Upper lobe of left lung (tissue), 6 donors: ENCODE measurements at regions not wholly inside any gene's neighbourhood (a gene's known extent, or its start where the extent isn't known, plus 50 kb on each side); places are given as distances from the start of the nearest gene placed in this dataset.

ENCODE experiments used
- ATAC-seq, 2 donors: fragments of 200-7000 bp; cut with Tn5 transposase; one replicate each; pipeline ENCODE4 v1.9.1; 2022; ENCODE audit warnings: mild to moderate bottlenecking in 2 of 2, moderate library complexity in 2 of 2; ENCODE audit not compliant: low FRiP score in 2 of 2
- DNase-seq, 2 donors: peaks; one replicate each; pipeline ENCODE4 v3.0.0-alpha.2; 2019 to 2020
- H3K27ac ChIP-seq, 4 donors: fragments of 200-600 bp; sonication (generic); one replicate each; pipeline ENCODE4 v1.5.1; 2016 to 2019
- H3K27me3 ChIP-seq, 4 donors: fragments of 200-600 bp; sonication (generic); one replicate each; pipeline ENCODE4 v1.5.1; 2017 to 2019
- H3K36me3 ChIP-seq, 4 donors: fragments of 200-600 bp; sonication (generic); one replicate each; pipeline ENCODE4 v1.5.1; 2016 to 2019
- H3K4me1 ChIP-seq, 4 donors: fragments of 200-600 bp; sonication (generic); one replicate each; pipeline ENCODE4 v1.5.1; 2018 to 2019
- H3K4me3 ChIP-seq, 4 donors: fragments of 200-600 bp; sonication (generic); one replicate each; pipeline ENCODE4 v1.5.1; 2017 to 2019; ENCODE audit warnings: mild to moderate bottlenecking in 2 of 4, moderate library complexity in 1 of 4
- H3K9me3 ChIP-seq, 4 donors: fragments of 200-600 bp; sonication (generic); one replicate each; pipeline ENCODE4 v1.5.1; 2018 to 2019
- CTCF ChIP-seq, 6 experiments: fragments of 450-650 bp in 4 of 6; fragments of 200-600 bp in 2 of 6; sonication (generic) in 2 of 6; IDR thresholded peaks; one replicate each; pipeline ENCODE4 v1.5.1; 2016 to 2019; ENCODE audit warnings: antibody characterized with exemption in 6 of 6
- EP300 ChIP-seq, 4 donors: sonication (generic); formaldehyde crosslinking; IDR thresholded peaks; one replicate each; pipeline ENCODE4 v1.5.1; 2017; ENCODE audit warnings: antibody characterized with exemption in 4 of 4, control low read depth in 2 of 4
- POLR2A ChIP-seq, 4 donors: fragments of 450-650 bp; IDR thresholded peaks; one replicate each; pipeline ENCODE4 v1.5.1; 2016 to 2017; ENCODE audit warnings: antibody characterized with exemption in 4 of 4, mild to moderate bottlenecking in 2 of 4
- POLR2AphosphoS5 ChIP-seq, 2 donors: sonication (generic); formaldehyde crosslinking; IDR thresholded peaks; one replicate each; pipeline ENCODE4 v1.5.1; 2017; ENCODE audit warnings: antibody characterized with exemption in 2 of 2
- WGBS, 2 donors: methylation state at CpG; one replicate each; pipeline ENCODE4 v1.1.5; 2017 to 2018; 5-methylcytosine and 5-hydroxymethylcytosine counted together
- donor health status: DM: no; HTN: no; CAD: no; lungs with moderate emphysema.
- donor health status: DM: no; HTN: yes; CAD: no; lungs with severe emphysema.

GRCh38 chr11:70707821-70708220, 309.5 kb downstream of the CTTN start:
- Histone ChIP-seq H3K4me3 (no peak overlapping the region), H3K4me1 (peaks cover 8 to 13% (median 10%) of the 10 kb centered on the region in 4 donors), H3K9me3 (no peaks in the 10 kb centered on the region), H3K27me3 (no peaks in the 10 kb centered on the region), H3K27ac (no peak overlapping the region), H3K36me3 (no peaks in the 10 kb centered on the region)
- TF ChIP-seq POLR2AphosphoS5 (IDR thresholded peaks at IDR 0.05) (no peak), POLR2A (IDR thresholded peaks at IDR 0.05) (no peak), EP300 (IDR thresholded peaks at IDR 0.05) (no peak), CTCF (IDR thresholded peaks at IDR 0.05) (no peak)
- ATAC-seq = no peak
- 75 to 84% methylated on average over 1 to 6 of the region's 6 CpGs for WGBS, 2 donors
- DNase-seq = no peak

- WGBS, 2 donors = 95% methylated on average over 16 of the region's 16 CpGs
- peaks cover 9 to 15% (median 12%) of the 10 kb centered on the region in 4 donors for H3K4me1 ChIP-seq
- no peaks in the 10 kb centered on the region for H3K9me3 ChIP-seq
- H3K27me3 ChIP-seq = no peaks in the 10 kb centered on the region
- no peak overlapping the region for H3K27ac ChIP-seq
- H3K4me3 ChIP-seq = no peak overlapping the region
- H3K36me3 ChIP-seq = no peaks in the 10 kb centered on the region
- TF ChIP-seq POLR2A (IDR thresholded peaks at IDR 0.05) (no peak), CTCF (IDR thresholded peaks at IDR 0.05) (no peak), EP300 (IDR thresholded peaks at IDR 0.05) (no peak), POLR2AphosphoS5 (IDR thresholded peaks at IDR 0.05) (no peak)
- ATAC-seq (no peak), DNase-seq (no peak)
Observed at GRCh38 chr11:70709596-70709995, 311.3 kb downstream of the CTTN start.

- TF ChIP-seq POLR2AphosphoS5 (IDR thresholded peaks at IDR 0.05) (no peak), POLR2A (IDR thresholded peaks at IDR 0.05) (no peak), EP300 (IDR thresholded peaks at IDR 0.05) (no peak), CTCF (IDR thresholded peaks at IDR 0.05) (no peak)
- H3K27me3 ChIP-seq = no peaks in the 10 kb centered on the region
- ATAC-seq (no peak), DNase-seq (no peak)
- no peak overlapping the region for H3K4me3 ChIP-seq
- no peaks in the 10 kb centered on the region for H3K36me3 ChIP-seq
- H3K9me3 ChIP-seq = no peaks in the 10 kb centered on the region
- no peak overlapping the region for H3K27ac ChIP-seq
- WGBS, 2 donors = 89 to 96% methylated on average over 7 to 11 of the region's 11 CpGs
- H3K4me1 ChIP-seq = peaks cover 9 to 15% (median 12%) of the 10 kb centered on the region in 4 donors
Observed at GRCh38 chr11:70710192-70710591, 311.9 kb downstream of the CTTN start.

GRCh38 chr11:70710601-70711000, 312.3 kb downstream of the CTTN start:
- Histone ChIP-seq H3K36me3 (no peaks in the 10 kb centered on the region), H3K27ac (no peak overlapping the region), H3K9me3 (no peaks in the 10 kb centered on the region), H3K4me3 (no peak overlapping the region), H3K27me3 (no peaks in the 10 kb centered on the region), H3K4me1 (peaks cover 9 to 15% (median 12%) of the 10 kb centered on the region in 4 donors)
- ATAC-seq (no peak), DNase-seq (no peak)
- TF ChIP-seq POLR2AphosphoS5 (IDR thresholded peaks at IDR 0.05) (no peak), EP300 (IDR thresholded peaks at IDR 0.05) (no peak), POLR2A (IDR thresholded peaks at IDR 0.05) (no peak), CTCF (IDR thresholded peaks at IDR 0.05) (no peak)
- 46 to 47% methylated on average over 5 to 9 of the region's 9 CpGs for WGBS, 2 donors

GRCh38 chr11:70711095-70711910, 313.0 kb downstream of the CTTN start:
- no peak overlapping the region for H3K4me3 ChIP-seq
- no peak overlapping the region for H3K27ac ChIP-seq
- H3K4me1 ChIP-seq = peaks cover 9 to 15% (median 12%) of the 10 kb centered on the region in 4 donors
- WGBS, 2 donors = 75 to 89% methylated on average over 25 to 30 of the region's 30 CpGs
- H3K9me3 ChIP-seq = no peaks in the 10 kb centered on the region
- DNase-seq (no peak), ATAC-seq (no peak)
- TF ChIP-seq POLR2AphosphoS5 (IDR thresholded peaks at IDR 0.05) (no peak), CTCF (IDR thresholded peaks at IDR 0.05) (no peak), EP300 (IDR thresholded peaks at IDR 0.05) (no peak), POLR2A (IDR thresholded peaks at IDR 0.05) (no peak)
- H3K27me3 ChIP-seq = no peaks in the 10 kb centered on the region
- no peaks in the 10 kb centered on the region for H3K36me3 ChIP-seq
